ENCODE measurements at regions not wholly inside any gene's neighbourhood (a gene's known extent, or its start where the extent isn't known, plus 50 kb on each side); places are given as distances from the start of the nearest gene placed in this dataset.

DNA sequence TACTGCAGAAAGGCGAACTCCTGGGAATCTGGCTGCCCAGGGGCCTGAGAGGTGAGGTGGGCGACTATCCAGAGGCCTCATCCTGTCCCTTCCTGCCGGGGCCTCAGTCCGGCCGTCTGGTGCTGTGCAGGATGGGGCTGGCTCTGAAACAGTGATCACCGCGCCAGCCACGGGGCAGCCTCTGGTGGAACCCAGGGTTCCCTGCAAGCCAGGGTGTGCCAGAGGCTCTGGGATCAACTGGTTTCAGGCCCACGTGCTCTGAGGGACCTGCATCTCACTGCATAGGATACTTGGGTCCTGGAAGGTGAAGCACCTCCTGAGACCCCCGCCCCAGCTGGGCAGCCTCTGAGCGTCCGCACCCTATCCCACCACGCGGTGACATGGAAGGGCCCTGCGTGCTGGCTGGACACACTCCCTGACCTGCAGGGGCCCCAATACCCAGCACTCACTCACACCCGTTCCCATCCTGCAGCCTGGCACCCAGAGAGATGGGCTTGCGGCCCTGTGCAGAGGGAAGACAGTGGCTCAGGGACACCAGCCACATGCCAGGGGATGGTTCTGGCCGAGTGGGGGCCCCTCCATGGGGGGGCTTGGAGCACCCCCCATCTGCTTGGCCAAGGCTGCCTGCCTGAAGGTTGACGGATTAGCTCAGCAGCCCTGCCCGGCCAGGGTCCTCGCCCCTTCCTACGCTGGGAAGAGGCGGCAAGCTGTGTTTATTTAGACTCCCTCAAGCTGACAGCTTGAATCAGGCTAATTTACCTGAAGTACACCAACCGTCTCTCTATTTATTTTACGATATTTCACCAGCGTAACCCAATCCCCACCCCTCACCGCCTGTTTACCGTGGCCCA lies 64.3 kb upstream of the TTC34 start:
- no peak for DNase-seq (ENCODE audit: low spot score)

- no peak for DNase-seq (ENCODE audit: low spot score)
Observed at GRCh38 chr1:2866422-2867086, 65.1 kb upstream of the TTC34 start.

- DNase-seq (ENCODE audit: low spot score), result no peak
Observed at GRCh38 chr1:2867087-2867425, 65.6 kb upstream of the TTC34 start.

DNA sequence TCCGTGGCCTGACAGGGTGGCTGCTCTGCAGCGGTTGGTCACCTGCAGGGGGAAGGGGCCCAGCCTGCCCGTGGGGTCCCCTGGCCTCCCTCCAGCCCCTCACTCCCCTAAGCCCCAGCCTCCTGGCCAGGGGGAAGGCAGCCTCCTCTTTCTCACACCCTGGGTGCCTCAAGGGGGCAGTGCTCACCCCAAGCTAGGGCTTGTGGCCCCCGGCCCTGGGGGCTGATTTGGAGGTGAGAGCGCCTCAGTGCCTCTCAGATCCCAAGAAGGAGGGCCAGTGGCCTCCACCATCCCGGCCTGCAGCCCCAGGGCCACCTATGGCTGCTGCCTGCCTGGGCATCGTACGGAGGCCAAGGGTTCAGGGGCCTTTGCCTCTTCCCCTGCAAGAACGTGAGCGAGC lies 66.4 kb upstream of the TTC34 start:
- no peak for DNase-seq (ENCODE audit: low spot score)

GRCh38 chr1:2868571-2869195 lies 67.2 kb upstream of the TTC34 start:
- DNase-seq (ENCODE audit: low spot score), result no peak

DNA sequence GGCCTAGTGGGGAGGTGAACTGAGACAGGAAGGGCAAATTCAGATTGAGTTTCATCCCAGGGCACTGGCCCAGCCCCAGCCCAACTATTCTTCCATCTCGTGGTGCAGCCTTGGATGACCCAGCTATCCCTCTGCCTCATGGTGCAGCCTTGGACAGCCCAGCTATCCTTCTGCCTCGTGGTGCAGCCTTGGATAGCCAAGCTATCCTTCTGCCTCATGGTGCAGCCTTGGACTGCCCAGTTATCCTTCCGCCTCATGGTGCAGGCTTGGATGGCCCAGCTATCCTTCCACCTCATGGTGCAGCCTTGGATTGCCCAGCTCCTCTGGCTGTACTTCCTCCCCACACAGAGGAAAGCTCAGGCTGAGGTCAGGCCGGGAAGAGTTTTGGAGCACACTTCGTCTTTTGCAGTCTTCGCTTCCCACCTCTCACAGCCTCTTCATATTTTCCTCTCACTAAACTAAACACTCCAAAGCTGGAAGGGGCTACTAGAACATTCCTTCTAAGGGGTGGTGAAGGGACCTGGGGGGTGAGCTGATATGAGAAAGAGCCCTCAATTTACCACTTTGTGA lies 69.8 kb upstream of the TTC34 start:
- no peak for DNase-seq (ENCODE audit: low spot score)

GRCh38 chr1:2874207-2874606 lies 72.7 kb upstream of the TTC34 start:
- no peak for DNase-seq (ENCODE audit: low spot score)

DNA sequence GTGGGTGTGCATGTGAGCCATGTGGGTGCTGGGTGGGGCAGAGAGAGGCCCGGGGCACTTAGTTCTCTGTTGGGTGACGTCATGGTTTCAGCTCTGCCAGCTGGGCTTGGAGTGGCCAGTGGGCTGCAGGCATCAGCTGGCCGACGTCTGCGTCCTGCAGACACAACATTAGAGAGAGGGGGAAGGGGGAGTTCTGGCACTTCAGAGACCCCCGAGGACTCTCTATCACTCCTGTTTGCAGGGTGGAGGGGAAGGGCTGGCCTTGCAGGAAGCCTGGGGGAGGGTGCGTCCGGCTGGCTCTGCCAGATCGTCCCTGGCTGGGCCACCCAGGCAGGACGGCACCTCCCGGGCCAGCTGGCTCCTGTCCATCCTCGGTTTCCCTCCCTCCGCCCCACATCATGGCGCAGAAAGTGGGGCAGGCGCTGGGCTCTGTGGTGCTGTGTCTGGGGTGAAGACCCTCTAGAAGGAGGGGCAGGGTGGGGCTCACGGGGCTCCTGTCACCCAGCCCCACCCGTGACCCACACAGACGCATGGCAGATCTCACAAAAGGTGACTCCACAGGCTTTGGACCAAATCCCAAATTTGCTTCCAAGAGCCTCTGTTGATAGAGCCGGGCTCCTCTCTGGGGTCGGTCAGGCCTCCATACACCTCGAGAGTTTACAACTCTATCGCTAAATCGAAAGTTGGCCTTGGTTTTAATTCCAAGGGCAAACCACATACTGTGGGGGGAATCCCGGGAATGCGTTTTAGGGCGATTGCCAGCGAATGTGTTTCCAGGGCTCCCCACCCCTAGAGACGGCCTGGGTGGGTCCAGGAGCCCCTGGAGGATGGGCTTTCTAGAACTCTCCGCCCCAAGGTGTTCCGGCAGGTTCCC lies 73.4 kb upstream of the TTC34 start:
- DNase-seq (ENCODE audit: low spot score), result no peak

DNA sequence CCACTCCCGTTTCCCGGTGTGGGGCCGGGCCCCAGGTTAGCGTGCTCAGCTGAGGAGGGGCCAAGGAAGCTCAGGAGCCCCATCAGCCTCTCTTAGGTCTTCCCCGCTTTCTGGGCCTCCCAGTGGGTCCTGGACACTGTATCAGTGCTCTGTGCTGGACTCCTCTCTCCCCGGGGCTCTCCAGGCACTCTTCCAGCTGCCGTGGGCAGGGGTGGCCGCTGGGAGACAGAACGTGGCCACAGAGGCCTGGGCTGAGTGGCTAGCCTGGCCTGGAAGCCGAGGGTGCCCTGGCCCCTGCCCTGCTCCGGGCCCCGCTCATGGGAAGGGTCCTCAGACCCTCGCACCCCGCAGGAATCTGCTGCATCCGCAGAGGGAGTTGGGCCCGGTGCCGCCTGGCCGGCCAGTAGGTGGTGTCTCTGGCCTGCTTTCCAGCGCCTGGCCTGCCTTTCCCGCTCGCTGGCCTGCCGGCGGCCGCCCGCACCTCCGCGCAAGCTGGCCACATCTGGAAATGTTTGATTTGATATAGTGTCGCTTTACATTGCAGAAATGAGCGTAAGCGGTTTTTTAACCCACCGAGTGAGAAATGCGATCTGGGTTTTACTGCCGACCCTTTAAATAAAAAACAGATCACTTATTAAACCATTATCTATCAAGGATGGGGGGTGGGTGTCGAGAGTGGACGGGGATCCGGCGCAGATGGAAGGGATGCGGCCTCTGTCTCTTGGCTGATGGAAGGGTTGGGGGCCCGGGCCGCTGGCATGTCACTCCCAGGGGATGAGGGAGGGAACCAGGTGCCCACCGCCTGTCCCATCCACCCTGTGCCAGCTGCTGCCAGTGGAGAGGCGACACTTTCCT lies 74.4 kb upstream of the TTC34 start:
- DNase-seq (ENCODE audit: low spot score), result peak; percentile 36

DNA sequence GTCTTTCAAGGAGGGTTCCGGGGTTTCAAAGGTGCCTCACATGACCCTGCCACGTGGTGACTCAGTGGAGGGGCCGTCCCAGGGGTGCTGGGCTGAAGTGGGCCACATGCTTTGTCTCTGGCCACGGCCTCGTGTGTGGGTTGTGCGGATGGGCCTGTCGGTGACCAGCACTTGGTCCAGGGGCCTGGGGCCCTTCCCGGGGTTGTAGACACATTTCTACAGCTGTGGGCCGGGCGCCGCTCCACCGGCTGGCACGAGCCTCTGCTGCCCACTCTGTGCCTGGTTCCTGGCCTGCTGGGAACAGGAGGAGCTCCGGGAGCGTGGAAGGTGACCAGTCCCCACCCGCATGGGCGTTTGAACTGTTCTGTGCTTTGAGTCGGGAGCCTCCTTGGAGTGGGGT lies 75.4 kb upstream of the TTC34 start:
- DNase-seq (ENCODE audit: low spot score), result no peak

GRCh38 chr1:2877391-2877790 lies 75.9 kb upstream of the TTC34 start:
- no peak for DNase-seq (ENCODE audit: low spot score)

DNA sequence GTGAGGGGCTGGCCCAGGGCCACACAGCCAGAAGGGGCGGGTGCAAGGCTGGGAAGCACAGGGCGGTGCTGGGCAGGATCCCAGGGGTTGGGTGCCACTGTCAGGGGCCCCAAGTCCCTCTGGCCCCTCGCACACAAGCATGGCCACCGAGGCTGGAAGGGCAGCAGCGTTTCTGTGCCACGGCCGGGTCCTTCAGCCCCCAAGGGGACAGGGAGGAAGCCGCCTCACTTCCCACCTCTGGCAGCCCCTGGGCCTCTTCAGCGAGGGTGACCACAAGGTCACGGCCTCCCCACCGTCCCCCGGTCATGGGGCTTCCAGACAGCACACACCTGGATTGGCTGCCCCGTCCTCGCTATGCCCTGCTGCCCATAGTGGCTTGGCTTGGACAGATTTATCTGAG lies 77.1 kb upstream of the TTC34 start:
- no peak for DNase-seq (ENCODE audit: low spot score)

GRCh38 chr1:2879026-2879425 lies 77.5 kb upstream of the TTC34 start:
- no peak for DNase-seq (ENCODE audit: low spot score)

- DNase-seq (ENCODE audit: low spot score), result no peak
Observed at GRCh38 chr1:2879591-2879990, 78.1 kb upstream of the TTC34 start.

DNA sequence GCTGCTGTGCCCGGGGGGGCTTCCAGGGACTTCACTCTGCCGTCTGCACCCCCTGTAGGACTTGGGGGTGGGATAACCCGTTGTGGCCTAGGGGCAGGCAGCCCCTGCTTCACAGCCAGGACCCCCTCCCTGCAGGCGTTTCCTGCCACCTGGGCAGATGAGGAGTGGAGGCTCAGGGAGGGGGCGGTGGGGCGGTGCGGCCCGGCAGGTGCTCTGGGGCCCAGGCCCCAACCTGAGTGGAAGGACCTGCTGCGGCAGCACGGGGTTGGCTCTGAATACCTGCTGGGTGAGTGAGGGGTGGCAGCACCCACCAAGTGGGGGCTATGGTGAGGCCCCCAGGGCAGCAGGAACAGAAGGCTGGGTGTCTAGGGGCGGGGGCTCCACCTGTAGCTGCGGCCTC lies 78.6 kb upstream of the TTC34 start:
- no peak for DNase-seq (ENCODE audit: low spot score)

DNA sequence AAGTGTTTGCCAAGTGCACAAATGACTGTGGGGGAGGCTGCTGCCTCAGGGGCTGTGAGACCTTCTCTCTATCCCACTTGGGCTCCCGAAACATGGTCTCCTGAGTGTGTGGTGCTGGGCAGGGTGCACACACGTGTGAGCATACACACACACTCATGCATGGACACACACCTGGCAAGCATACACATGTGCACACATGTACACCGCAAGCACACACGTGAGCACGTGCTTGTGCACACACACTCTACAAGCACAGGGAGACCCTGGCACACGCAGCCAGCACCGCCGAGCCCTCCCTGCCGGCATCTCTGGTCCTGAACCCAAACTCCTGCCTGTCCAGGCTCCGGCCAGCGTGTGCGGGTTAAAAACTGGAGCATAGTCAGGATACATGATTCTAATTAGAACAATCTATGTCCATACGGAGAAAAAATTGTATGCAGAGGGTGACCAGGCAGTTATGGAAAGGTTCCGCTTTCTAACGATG lies 79.4 kb upstream of the TTC34 start:
- no peak for DNase-seq (ENCODE audit: low spot score)

GRCh38 chr1:2881556-2881955 lies 80.1 kb upstream of the TTC34 start:
- DNase-seq (ENCODE audit: low spot score), result no peak

DNA sequence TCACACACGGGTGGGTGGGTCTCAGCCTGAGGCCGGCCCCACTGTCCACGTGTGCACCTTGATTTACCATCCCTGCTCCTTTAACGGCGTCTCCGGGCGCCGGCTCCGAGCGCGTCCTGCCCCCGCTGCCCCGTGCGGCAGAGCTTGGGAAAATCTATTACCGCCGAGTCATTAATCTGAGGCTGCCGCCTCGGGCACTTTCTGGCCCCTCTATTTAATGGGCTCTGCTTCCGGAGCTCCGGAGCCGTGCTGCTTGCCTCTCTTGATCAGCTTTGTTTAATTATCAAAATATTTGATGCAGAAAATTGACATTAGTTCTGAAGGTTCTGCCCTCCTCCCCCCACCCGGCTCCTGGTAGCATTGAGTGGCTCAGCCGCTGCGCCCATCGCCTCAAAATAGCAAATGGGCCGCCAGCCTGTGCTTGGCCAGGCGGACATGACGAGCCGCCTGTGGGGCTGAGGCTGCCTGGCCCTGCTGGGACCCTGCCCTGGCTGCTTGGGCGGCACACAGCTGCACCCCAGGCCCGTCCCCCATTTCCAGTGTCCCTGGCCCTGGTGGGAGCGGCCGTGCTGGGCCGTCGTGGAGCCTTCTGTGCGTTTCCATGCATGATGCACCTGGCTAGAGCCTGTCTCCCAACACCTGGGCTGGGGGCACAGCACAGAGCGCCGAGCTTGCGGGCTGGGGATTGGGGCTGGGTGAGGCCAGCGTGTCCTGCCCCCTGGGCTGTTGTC lies 81.6 kb upstream of the TTC34 start:
- no peak for DNase-seq (ENCODE audit: low spot score)

- no peak for DNase-seq (ENCODE audit: low spot score)
Observed at GRCh38 chr1:2885001-2885400, 83.5 kb upstream of the TTC34 start.

- no peak for DNase-seq (ENCODE audit: low spot score)
Observed at GRCh38 chr1:2886631-2887030, 85.1 kb upstream of the TTC34 start.
